GM21717 (cell line): ENCODE measurements at regions not wholly inside any gene's neighbourhood (a gene's known extent, or its start where the extent isn't known, plus 50 kb on each side); places are given as distances from the start of the nearest gene placed in this dataset.
A peak's percentile ranks its signal among the peaks of the same experiment; 100 is the strongest.

Experiments
- ATAC-seq: cut with Tn5 transposase; IDR thresholded peaks from one replicate; pipeline ENCODE4 v1.9.1; 2021; ENCODE audit warnings: mild to moderate bottlenecking, moderate library complexity; ENCODE audit not compliant: unreplicated experiment

DNA sequence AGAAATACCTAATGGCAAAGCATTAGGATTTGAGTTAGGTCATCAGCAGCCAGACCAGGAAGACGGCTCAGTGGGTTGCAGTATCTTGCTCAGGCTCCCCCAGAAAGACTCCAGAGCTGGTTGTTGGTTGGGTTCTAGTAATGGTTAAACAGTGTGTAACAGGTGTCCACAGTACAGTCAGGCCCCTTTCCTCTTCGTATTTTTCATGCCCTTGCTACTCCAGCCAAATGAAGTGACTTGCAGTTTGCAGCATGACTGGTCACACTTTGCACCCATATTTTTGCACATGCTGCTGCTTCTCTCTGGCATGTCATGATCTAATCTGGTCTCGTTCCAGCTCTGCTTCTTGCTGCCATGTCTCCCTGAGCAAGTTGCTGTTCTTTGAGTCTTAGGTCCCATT lies 60.6 kb upstream of the TRPC7 start:
- ATAC-seq, result no peak

DNA sequence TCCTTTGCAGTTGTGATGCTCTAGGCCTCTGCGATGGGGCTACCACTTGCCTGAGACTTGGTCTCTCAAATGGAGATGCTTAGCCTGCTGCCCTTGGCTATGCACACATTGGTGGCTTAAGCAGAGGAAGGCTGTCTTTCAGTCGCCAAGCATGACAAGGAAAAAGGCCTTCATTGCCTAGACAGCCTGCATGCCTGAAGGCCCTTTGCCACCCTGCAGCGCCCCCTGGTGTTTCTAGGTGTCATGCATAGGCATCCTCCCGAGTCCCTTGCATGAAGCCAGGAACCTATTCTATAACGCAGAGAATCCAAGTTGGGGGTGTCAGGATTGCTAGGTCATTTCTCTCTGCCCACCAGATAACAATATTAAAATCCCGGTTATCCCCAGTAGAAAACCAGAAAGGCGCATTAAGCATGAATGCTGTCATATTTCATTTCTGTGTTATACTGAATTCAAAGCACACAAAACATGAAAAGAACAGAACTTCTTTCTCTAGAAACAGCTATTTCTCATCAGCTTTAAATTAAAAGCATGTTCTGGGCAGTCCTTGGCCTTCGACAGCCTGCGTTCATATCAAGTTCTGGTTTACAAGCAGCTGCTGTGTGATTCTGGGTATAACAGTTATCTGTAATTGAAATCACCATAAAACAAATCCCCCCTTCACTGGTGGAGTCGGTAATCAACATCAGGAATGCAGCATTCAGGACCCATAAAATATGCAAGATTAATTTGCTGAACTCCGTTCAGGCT lies 59.7 kb upstream of the TRPC7 start:
- ATAC-seq, result peak; percentile 79

DNA sequence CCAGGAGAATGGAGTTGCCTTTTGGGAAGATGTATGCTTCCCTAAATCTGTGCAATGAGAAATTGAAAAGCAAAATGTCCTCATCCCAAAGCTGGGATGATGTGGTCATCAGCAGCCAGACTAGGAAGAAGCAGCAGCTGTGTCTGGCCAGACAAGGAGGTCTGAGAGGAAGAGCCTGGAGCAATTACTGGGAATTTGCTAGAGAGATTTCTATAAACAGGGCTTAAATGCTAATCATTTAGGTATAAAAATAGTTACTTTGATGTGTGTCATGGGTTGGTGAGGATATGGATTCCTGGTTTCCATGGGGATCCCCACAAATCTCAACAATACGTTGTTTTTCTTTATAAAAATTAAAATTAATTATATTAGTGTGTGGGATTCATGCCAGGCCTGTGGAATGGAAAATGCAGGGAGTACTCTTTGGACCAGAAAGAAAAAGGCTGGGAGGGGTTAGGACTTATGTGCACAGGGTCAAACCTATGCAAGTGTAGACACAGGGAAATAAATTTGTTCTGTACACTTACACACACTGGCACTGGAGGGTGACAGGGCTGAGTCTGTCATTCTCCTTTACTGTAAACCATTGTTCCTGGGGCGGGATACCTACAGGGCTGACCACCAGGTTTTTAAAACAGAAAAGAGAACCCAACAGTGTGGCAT lies 58.7 kb upstream of the TRPC7 start:
- no peak for ATAC-seq

DNA sequence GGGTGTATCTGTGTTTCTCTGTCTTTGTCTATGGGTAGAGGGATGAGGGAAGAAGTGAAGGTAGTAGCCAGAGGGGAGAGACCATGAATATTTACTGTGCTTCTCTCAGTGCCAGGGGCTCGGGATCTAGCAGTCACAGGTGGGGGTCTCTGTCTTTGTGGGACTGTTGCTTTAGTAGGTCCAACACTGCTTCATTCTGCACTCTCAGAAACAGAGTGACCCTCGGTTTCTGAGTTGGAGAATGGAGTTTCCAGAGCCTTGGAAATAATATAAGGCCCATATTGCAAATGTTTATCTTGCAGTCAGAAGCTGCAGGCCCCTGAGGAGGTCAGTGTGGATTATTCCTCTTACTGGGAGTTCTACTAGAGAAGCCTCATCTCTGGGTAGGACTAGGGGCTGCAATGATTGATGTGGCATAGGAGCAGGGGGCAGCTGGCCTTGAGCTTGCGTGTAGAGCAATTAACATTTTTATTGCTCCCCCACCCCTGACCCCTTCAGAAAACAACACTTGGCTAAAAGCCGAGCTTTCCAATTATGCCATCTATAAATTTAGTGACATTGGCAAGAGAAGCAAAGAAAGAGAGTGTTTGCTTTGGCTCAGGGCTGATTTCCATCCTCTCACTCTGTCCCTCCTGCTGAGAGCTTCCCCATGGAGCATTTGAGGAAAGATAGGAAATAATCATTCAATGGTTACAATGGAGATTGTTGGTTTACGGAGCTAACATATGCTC lies 55.0 kb upstream of the TRPC7 start:
- no peak for ATAC-seq

DNA sequence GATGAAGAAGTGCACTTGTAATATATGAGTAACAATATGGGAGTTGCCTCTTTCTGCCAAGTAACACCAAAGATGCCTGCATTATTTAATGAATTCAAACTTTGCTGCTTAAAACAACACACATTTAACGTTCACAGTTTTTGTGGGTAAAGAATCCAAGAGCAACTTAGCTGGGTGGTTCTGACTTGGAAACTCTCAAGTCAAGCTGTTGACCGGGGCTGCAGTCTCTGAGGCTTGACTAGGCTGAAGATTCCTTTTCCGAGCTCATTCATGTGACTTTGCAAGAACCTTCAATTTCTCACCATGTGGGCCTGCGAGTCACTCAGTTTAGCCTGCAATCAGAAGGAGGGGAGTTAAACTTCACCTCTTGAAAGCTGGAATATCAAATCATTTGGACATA lies 53.0 kb upstream of the TRPC7 start:
- no peak for ATAC-seq
